ENCODE measurements at regions not wholly inside any gene's neighbourhood (a gene's known extent, or its start where the extent isn't known, plus 50 kb on each side); places are given as distances from the start of the nearest gene placed in this dataset.
"Not testable (repeated sequence)": the region's sequence is repeated elsewhere in the genome, so short reads cannot be mapped to it uniquely, and the experiment has no call there.

DNA sequence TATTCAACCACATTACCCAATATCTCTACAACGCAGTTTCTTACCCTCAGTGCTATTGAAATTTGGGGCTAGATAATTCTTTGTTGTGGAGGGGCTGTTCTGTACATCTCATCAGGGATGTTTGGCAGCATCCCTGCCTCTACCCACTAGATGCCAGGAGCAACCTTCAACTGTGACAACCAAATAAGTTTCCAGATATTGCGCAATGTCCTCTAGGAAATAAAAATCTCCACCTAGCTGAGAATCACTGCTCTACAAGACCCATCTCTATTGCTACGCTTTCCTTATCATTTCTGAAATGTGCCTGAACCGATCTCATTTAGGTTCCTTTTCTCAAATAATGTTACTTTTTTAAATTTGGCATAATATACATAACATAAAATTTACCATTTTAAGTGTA lies 155.2 kb upstream of the G2E3 start (continued):
- TF ChIP-seq, protein P1, sequence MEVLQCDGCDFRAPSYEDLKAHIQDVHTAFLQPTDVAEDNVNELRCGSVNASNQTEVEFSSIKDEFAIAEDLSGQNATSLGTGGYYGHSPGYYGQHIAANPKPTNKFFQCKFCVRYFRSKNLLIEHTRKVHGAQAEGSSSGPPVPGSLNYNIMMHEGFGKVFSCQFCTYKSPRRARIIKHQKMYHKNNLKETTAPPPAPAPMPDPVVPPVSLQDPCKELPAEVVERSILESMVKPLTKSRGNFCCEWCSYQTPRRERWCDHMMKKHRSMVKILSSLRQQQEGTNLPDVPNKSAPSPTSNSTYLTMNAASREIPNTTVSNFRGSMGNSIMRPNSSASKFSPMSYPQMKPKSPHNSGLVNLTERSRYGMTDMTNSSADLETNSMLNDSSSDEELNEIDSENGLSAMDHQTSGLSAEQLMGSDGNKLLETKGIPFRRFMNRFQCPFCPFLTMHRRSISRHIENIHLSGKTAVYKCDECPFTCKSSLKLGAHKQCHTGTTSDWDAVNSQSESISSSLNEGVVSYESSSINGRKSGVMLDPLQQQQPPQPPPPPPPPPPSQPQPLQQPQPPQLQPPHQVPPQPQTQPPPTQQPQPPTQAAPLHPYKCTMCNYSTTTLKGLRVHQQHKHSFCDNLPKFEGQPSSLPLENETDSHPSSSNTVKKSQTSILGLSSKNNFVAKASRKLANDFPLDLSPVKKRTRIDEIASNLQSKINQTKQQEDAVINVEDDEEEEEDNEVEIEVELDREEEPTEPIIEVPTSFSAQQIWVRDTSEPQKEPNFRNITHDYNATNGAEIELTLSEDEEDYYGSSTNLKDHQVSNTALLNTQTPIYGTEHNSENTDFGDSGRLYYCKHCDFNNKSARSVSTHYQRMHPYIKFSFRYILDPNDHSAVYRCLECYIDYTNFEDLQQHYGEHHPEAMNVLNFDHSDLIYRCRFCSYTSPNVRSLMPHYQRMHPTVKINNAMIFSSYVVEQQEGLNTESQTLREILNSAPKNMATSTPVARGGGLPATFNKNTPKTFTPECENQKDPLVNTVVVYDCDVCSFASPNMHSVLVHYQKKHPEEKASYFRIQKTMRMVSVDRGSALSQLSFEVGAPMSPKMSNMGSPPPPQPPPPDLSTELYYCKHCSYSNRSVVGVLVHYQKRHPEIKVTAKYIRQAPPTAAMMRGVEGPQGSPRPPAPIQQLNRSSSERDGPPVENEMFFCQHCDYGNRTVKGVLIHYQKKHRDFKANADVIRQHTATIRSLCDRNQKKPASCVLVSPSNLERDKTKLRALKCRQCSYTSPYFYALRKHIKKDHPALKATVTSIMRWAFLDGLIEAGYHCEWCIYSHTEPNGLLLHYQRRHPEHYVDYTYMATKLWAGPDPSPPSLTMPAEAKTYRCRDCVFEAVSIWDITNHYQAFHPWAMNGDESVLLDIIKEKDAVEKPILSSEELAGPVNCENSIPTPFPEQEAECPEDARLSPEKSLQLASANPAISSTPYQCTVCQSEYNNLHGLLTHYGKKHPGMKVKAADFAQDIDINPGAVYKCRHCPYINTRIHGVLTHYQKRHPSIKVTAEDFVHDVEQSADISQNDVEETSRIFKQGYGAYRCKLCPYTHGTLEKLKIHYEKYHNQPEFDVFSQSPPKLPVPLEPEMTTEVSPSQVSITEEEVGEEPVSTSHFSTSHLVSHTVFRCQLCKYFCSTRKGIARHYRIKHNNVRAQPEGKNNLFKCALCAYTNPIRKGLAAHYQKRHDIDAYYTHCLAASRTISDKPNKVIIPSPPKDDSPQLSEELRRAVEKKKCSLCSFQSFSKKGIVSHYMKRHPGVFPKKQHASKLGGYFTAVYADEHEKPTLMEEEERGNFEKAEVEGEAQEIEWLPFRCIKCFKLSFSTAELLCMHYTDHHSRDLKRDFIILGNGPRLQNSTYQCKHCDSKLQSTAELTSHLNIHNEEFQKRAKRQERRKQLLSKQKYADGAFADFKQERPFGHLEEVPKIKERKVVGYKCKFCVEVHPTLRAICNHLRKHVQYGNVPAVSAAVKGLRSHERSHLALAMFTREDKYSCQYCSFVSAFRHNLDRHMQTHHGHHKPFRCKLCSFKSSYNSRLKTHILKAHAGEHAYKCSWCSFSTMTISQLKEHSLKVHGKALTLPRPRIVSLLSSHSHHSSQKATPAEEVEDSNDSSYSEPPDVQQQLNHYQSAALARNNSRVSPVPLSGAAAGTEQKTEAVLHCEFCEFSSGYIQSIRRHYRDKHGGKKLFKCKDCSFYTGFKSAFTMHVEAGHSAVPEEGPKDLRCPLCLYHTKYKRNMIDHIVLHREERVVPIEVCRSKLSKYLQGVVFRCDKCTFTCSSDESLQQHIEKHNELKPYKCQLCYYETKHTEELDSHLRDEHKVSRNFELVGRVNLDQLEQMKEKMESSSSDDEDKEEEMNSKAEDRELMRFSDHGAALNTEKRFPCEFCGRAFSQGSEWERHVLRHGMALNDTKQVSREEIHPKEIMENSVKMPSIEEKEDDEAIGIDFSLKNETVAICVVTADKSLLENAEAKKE (CRISPR knock-in tag; IDR thresholded peaks at IDR 0.05): no peak
- TF ChIP-seq ZNF331 (CRISPR knock-in tag; IDR thresholded peaks at IDR 0.05; ENCODE audit: low read depth) (no peak), NANOG (IDR thresholded peaks at IDR 0.05; ENCODE audit: borderline replicate concordance) (no peak), CREB1 (CRISPR knock-in tag; IDR thresholded peaks at IDR 0.05; ENCODE audit: low read depth) (no peak)
- TF ChIP-seq, protein P2, sequence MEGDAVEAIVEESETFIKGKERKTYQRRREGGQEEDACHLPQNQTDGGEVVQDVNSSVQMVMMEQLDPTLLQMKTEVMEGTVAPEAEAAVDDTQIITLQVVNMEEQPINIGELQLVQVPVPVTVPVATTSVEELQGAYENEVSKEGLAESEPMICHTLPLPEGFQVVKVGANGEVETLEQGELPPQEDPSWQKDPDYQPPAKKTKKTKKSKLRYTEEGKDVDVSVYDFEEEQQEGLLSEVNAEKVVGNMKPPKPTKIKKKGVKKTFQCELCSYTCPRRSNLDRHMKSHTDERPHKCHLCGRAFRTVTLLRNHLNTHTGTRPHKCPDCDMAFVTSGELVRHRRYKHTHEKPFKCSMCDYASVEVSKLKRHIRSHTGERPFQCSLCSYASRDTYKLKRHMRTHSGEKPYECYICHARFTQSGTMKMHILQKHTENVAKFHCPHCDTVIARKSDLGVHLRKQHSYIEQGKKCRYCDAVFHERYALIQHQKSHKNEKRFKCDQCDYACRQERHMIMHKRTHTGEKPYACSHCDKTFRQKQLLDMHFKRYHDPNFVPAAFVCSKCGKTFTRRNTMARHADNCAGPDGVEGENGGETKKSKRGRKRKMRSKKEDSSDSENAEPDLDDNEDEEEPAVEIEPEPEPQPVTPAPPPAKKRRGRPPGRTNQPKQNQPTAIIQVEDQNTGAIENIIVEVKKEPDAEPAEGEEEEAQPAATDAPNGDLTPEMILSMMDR (conservative IDR thresholded peaks at IDR 0.05; ENCODE audit: low read depth in 2 of 2): no peak

DNA sequence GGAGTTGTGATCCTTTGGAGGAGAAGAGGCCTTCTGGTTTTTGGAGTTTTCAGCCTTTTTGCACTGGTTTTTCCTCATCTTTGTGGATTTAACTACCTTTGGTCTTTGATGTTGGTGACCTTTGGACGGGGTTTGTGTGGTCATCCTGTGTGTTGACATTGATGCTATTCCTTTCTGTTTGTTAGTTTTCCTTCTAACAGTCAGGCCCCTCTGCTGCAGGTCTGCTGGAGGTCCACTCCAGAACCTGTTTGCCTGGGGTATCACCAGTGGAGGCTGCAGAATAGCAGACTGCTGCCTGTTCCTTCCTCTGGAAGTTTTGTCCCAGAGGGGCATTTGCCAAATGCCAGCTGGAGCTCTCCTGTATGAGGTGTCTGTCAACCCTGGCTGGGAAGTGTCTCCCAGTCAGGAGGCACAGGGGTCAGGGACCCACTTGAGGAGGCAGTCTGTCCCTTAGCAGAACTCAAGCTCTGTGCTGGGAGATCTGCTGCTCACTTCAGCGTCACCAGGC lies 149.4 kb upstream of the G2E3 start:
- H3K27ac ChIP-seq (ENCODE audit: low read depth); H3K27me3 Mint-ChIP-seq (ENCODE audit: insufficient read depth, low read depth, poor library complexity); H3F3A ChIP-seq (replicated peaks; ENCODE audit: low read depth); H3K27ac Mint-ChIP-seq; H4K20me1 ChIP-seq (replicated peaks; ENCODE audit: insufficient read depth); ATAC-seq; H3K9me2 ChIP-seq (ENCODE audit: insufficient read depth); H3K79me2 ChIP-seq (replicated peaks; ENCODE audit: insufficient read depth); H3K4me3 Mint-ChIP-seq; DNase-seq (ENCODE audit: low spot score); H3K4me3 ChIP-seq; H3K4me1 ChIP-seq (ENCODE audit: insufficient read depth); H3K27me3 ChIP-seq (ENCODE audit: insufficient read depth); H3K36me3 ChIP-seq (ENCODE audit: insufficient read depth); H2AFZ ChIP-seq; H3K4me1 Mint-ChIP-seq; H3K4me2 ChIP-seq: not testable (repeated sequence)
- peaks cover 21% of the 10 kb centered on the region; the same call in 1 of the 3 replicates for H3K36me3 Mint-ChIP-seq (ENCODE audit: low read depth)
- peaks cover 26% of the 10 kb centered on the region; the same call in 2 of the 3 replicates for H3K9me3 Mint-ChIP-seq

Measured in GM23338 (cell line).